Stimulated activated CD8-positive, alpha-beta memory T cell treated with anti-CD3 and anti-CD28 coated beads, Interleukin-7, amount 100 ng/mL, for 48 hours (primary cell): ENCODE measurements at regions not wholly inside any gene's neighbourhood (a gene's known extent, or its start where the extent isn't known, plus 50 kb on each side); places are given as distances from the start of the nearest gene placed in this dataset.
"Not testable (repeated sequence)": the region's sequence is repeated elsewhere in the genome, so short reads cannot be mapped to it uniquely, and the experiment has no call there.

ENCODE experiments used
- DNase-seq, 2 donors: peaks; one replicate each; pipeline ENCODE4 v3.0.0-alpha.2; 2020; ENCODE audit warnings: low read depth in 1 of 2; ENCODE audit errors: extremely low read depth in 1 of 2

- DNase-seq = no peak
Observed at GRCh38 chr9:87392086-87392485, 105.6 kb upstream of the DAPK1 start.

- no peak for DNase-seq
Observed at GRCh38 chr9:87393706-87394230, 103.9 kb upstream of the DAPK1 start.

GRCh38 chr9:87395804-87396479 lies 101.7 kb upstream of the DAPK1 start:
- no peak for DNase-seq

- DNase-seq = no peak
Observed at GRCh38 chr9:87401681-87402080, 96.0 kb upstream of the DAPK1 start.

DNA sequence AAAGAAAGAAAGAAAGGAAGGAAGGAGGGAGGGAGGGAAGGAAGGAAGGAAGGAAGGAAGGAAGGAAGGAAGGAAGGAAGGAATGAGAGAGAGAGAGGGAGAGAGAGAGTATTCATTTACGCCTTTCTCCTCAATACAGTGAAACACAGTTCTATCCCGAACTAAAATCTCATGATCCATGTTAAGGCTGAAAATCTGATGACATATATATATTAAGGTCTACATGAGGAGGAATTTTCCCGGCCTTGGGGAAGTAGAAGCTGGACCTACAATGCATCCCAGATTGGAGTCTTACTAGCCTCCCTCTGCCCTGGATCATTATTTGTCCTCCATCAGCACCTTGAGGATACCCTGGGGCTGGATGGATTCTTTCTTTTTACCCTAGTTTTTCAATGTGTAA lies 95.1 kb upstream of the DAPK1 start:
- no peak for DNase-seq

DNA sequence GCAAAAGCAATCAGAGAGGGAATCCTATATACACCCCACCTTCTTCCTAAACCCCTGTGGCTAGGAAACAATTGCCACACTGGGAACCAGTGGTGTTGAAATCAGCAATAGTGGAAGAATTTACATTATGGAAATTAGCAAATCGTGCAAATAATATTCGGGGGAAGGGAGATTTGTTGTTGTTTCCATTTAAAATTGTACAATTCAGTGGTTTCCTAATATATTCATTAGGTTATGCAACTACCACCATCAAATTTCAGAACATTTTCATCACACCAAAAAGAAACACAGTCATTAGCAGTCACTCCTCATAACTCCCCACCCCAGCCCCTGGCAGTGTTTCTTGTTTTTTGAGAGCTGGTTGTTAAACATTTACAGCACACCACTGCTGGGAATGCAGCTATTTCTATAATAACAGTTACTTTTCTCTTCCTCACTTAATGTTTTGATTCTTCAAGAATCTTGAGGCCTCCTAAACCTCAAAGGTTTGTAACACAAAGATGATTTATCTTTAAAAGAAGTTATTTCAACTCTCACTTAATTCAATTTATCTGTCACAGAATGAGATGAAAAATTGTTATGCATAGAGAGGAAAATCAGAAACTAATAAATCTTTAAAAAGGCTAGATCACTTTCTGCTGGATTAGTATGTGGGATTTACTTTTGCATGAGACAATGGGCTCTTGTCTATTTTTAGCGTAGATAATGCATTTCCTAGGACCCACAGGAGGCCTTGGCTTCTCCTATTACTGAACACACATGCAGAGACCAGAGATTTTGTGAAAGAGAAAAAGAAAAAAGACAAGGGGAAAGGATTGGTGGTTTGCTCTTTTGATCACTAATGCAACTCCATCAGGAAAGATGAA lies 91.8 kb upstream of the DAPK1 start:
- no peak for DNase-seq

- DNase-seq = no peak
Observed at GRCh38 chr9:87406543-87407166, 91.0 kb upstream of the DAPK1 start.

GRCh38 chr9:87410047-87411005 lies 87.3 kb upstream of the DAPK1 start:
- not testable (repeated sequence) for DNase-seq

DNA sequence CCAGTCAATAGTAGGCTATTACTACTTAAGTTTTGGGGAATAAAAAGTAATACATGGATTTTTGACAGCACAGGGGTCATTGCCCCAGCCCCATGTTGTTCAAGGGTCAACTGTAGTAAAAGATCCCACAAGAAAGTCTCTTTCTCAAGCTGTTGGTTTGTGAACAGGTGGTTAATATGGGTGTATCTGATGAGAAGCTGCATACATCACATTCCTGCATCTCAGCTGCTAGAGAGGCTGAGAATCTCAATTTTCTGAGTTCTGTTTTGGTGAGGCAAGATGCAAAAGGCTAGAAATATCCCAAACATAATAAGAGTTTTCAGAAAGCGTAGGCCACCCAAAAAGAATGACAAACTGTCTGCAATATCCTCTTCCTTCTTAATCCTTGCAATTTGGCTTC lies 76.8 kb upstream of the DAPK1 start:
- no peak for DNase-seq

DNA sequence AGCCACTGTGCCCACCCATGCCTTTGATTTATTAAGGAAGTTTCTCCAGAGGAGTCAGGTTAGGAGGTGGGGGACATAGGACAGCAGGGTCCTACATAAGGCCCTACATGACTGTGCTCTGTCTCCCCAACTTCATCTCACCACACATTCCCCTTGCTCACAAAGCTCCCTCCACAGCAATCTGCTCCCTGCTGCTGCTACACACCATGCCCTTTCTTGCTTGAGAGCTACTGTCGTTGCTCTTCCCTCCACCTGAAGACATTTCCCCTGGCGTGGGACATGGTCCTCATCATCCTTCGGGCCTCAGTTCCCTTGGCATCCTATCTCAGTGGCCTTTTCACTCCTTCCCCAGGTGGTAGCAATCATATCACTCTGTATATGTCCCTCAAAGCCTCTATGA lies 75.9 kb upstream of the DAPK1 start:
- DNase-seq = no peak

GRCh38 chr9:87422999-87423398 lies 74.7 kb upstream of the DAPK1 start:
- DNase-seq = no peak

DNA sequence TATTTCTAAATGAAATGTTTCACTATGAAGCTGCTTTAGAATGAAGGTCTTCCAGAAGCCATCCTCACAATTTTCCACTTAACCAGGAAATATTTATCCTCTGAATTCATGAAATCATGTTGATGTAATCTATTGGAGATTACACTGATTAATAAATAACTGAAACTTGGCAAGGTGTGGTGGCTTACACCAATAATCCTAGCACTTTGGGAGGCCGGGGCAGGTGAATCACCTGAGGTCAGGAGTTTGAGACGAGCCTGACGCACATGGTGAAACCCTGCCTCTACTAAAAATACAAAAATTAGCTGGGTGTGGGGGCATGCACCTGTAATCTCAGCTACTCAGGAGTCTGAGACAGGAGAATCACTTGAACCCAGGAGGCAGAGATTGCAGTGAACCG lies 73.8 kb upstream of the DAPK1 start:
- DNase-seq = not testable (repeated sequence)

GRCh38 chr9:87425202-87425601 lies 72.5 kb upstream of the DAPK1 start:
- DNase-seq = no peak

- no peak for DNase-seq
Observed at GRCh38 chr9:87427851-87428506, 69.7 kb upstream of the DAPK1 start.

DNA sequence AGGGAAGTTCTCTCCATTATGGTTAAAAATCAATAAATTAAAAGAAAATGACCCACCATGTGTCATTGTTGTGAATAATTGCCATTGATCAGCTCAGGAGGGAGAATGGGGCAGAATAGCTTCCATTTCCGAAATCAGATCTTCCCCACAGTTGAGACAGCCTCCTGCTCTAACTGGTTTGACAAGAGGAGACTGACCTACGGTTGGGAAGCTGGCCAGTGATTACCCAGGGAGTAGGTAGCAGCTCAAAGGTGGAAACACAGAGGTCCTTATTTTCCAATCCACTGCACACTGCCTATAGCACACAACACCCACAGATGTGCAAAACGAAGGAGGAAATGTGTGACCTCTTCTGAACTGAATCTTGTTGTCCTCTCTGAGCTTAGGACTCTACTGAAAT lies 69.0 kb upstream of the DAPK1 start:
- DNase-seq = no peak

DNA sequence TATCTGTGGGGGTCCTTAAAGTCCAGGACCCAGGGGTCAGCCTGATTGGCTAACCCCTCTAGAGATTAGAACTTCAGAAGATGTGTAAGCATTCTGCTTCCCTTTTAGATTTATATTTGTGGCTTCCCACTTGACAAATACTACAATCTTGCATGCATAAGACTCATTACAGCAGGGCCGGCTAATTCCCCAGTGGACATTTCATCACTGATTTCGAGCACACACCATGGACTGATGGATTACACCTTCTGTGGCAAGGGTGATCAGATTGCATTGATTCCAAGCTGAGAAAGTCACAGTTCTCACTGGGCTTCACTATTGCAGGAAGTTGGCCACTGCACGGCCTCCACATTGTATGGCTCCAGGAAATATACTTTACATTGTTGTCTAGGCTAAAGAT lies 65.8 kb upstream of the DAPK1 start:
- no peak for DNase-seq

GRCh38 chr9:87433853-87434252 lies 63.8 kb upstream of the DAPK1 start:
- no peak for DNase-seq

DNA sequence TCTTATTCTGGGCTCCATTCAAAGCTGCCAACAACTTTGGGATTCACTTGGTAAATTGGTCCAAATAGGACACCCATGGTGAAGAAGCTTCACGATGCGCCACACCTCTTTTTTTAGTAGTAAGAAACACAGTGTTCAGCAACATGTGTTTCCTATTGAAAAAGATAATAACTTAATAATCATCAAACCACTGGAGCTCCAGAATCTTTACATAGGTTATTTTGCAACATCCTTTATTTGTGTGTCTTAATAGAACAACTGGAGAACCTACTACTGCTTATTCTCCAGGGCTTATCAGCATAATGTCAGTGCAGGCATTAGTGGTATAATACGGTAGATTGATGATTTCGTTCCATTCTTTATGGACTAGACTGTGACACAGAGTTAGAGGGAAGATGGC lies 63.3 kb upstream of the DAPK1 start:
- no peak for DNase-seq

GRCh38 chr9:87435189-87435880 lies 62.3 kb upstream of the DAPK1 start:
- DNase-seq = no peak
